Epithelial cell of esophagus (primary cell): ENCODE measurements at regions not wholly inside any gene's neighbourhood (a gene's known extent, or its start where the extent isn't known, plus 50 kb on each side); places are given as distances from the start of the nearest gene placed in this dataset.
A peak's percentile ranks its signal among the peaks of the same experiment; 100 is the strongest.

Experiments used
- DNase-seq: peaks from one replicate; pipeline ENCODE4 v3.0.0; 2010; ENCODE audit warnings: low read depth
- H3K4me3 ChIP-seq: 2 replicates; pipeline ENCODE4 v1.5.1; 2011; ENCODE audit warnings: mild to moderate bottlenecking, low read length, control low read depth
- CTCF ChIP-seq: IDR thresholded peaks from 2 replicates; pipeline ENCODE4 v1.5.1; 2011; ENCODE audit warnings: low read depth, mild to moderate bottlenecking, low read length, control low read depth, inconsistent platforms; ENCODE audit not compliant: insufficient read depth; ENCODE audit errors: missing control alignments

GRCh38 chr1:185514311-185514710 lies 197.3 kb upstream of the IVNS1ABP start:
- no peak for TF ChIP-seq CTCF
- no peak for DNase-seq

GRCh38 chr1:185512442-185512841 lies 195.4 kb upstream of the IVNS1ABP start:
- DNase-seq: peak; percentile 15
- no peak for TF ChIP-seq CTCF

More at GRCh38 chr1:185514311-185514710, 197.3 kb upstream of the IVNS1ABP start:
- no peak overlapping the region for H3K4me3 ChIP-seq

GRCh38 chr1:185501099-185501498 lies 184.1 kb upstream of the IVNS1ABP start:
- no peak for TF ChIP-seq CTCF

More at GRCh38 chr1:185512442-185512841, 195.4 kb upstream of the IVNS1ABP start:
- no peak overlapping the region for H3K4me3 ChIP-seq

GRCh38 chr1:185500001-185500626 lies 183.1 kb upstream of the IVNS1ABP start:
- H3K4me3 ChIP-seq: no peak overlapping the region
- peak; percentile 87 for DNase-seq
- TF ChIP-seq CTCF: no peak

More at GRCh38 chr1:185501099-185501498, 184.1 kb upstream of the IVNS1ABP start:
- H3K4me3 ChIP-seq: no peak overlapping the region
- DNase-seq: no peak

GRCh38 chr1:185498207-185498606 lies 181.2 kb upstream of the IVNS1ABP start:
- H3K4me3 ChIP-seq: no peak overlapping the region
- no peak for DNase-seq
- no peak for TF ChIP-seq CTCF

GRCh38 chr1:185497177-185497576 lies 180.1 kb upstream of the IVNS1ABP start:
- no peak for DNase-seq
- no peak for TF ChIP-seq CTCF
- no peak overlapping the region for H3K4me3 ChIP-seq

- no peak for TF ChIP-seq CTCF
- DNase-seq: no peak
Observed at GRCh38 chr1:185495898-185496297, 178.9 kb upstream of the IVNS1ABP start.

More at GRCh38 chr1:185495898-185496297, 178.9 kb upstream of the IVNS1ABP start:
- no peak overlapping the region for H3K4me3 ChIP-seq
